Smooth muscle cell (in vitro differentiated cells): ENCODE measurements at regions not wholly inside any gene's neighbourhood (a gene's known extent, or its start where the extent isn't known, plus 50 kb on each side); places are given as distances from the start of the nearest gene placed in this dataset.

Experiments
- DNase-seq: peaks from one replicate; lab custom pipeline; 2025; ENCODE audit not compliant: unreplicated experiment; lab: John Stamatoyannopoulos, UW
- H2AFZ ChIP-seq: fragments of 200-600 bp; sonication (generic); 2 replicates; pipeline ENCODE4 v1.6.0; 2016; ENCODE audit warnings: antibody characterized with exemption, low read depth, mild to moderate bottlenecking
- H3F3A ChIP-seq: fragments of 200-600 bp; sonication (generic); 2 replicates; pipeline ENCODE4 v1.6.0; 2017; ENCODE audit warnings: antibody characterized with exemption, low read depth
- H3K27ac ChIP-seq: fragments of 200-600 bp; sonication (generic); 2 replicates; pipeline ENCODE4 v1.5.1; 2016; ENCODE audit warnings: low read depth, mild to moderate bottlenecking
- H3K27me3 ChIP-seq: fragments of 200-600 bp; sonication (generic); 2 replicates; pipeline ENCODE4 v1.6.1; 2016; ENCODE audit warnings: low read depth, mild to moderate bottlenecking
- H3K36me3 ChIP-seq: fragments of 200-600 bp; sonication (generic); 2 replicates; pipeline ENCODE4 v1.5.1; 2016; ENCODE audit warnings: low read depth
- H3K4me1 ChIP-seq: fragments of 200-600 bp; sonication (generic); 2 replicates; pipeline ENCODE4 v1.5.1; 2016; ENCODE audit warnings: low read depth
- H3K4me2 ChIP-seq: fragments of 200-600 bp; sonication (generic); 2 replicates; pipeline ENCODE4 v1.6.0; 2016; ENCODE audit warnings: mild to moderate bottlenecking
- H3K4me3 ChIP-seq: fragments of 200-600 bp; sonication (generic); 2 replicates; pipeline ENCODE4 v1.5.1; 2016; ENCODE audit warnings: mild to moderate bottlenecking
- H3K79me2 ChIP-seq: fragments of 200-600 bp; sonication (generic); 2 replicates; pipeline ENCODE4 v1.6.0; 2016; ENCODE audit warnings: low read depth, mild to moderate bottlenecking
- H3K9ac ChIP-seq: fragments of 200-600 bp; sonication (generic); 2 replicates; pipeline ENCODE4 v1.6.0; 2016; ENCODE audit warnings: low read depth
- H3K9me3 ChIP-seq: fragments of 200-600 bp; sonication (generic); replicated peaks from 2 replicates; pipeline ENCODE4 v1.5.1; 2016; ENCODE audit warnings: low read depth
- H4K20me1 ChIP-seq: fragments of 200-600 bp; sonication (generic); 2 replicates; pipeline ENCODE4 v1.6.0; 2016; ENCODE audit warnings: low read depth
- CTCF ChIP-seq: fragments of 200-600 bp; sonication (generic); IDR thresholded peaks from 2 replicates; pipeline ENCODE4 v1.5.1; 2017; ENCODE audit warnings: borderline replicate concordance, mild to moderate bottlenecking, antibody characterized with exemption; ENCODE audit not compliant: insufficient read depth, poor library complexity, severe bottlenecking
- WGBS: methylation state at CpG from one replicate; pipeline ENCODE4 v1.1.7; 2016; ENCODE audit warnings: low lambda C conversion rate; 5-methylcytosine and 5-hydroxymethylcytosine counted together

- Histone ChIP-seq H3K27me3 (peaks cover 32% of the 10 kb centered on the region), H3K9ac (no peak overlapping the region), H3K4me3 (peak overlapping the region; percentile 34), H2AFZ (peak overlapping the region; percentile 44), H3F3A (no peaks in the 10 kb centered on the region), H3K4me1 (no peaks in the 10 kb centered on the region), H3K79me2 (no peaks in the 10 kb centered on the region), H3K4me2 (peak overlapping the region; percentile 77), H3K27ac (no peak overlapping the region), H3K9me3 (no peaks in the 10 kb centered on the region), H4K20me1 (no peaks in the 10 kb centered on the region), H3K36me3 (no peaks in the 10 kb centered on the region)
- peak; percentile 45 for DNase-seq
- TF ChIP-seq CTCF, result peak; percentile 95
- 10% methylated on average over 15 of the region's 15 CpGs for WGBS
Measured at GRCh38 chr7:67625257-67625737, 628.7 kb downstream of the TYW1 start.

DNA sequence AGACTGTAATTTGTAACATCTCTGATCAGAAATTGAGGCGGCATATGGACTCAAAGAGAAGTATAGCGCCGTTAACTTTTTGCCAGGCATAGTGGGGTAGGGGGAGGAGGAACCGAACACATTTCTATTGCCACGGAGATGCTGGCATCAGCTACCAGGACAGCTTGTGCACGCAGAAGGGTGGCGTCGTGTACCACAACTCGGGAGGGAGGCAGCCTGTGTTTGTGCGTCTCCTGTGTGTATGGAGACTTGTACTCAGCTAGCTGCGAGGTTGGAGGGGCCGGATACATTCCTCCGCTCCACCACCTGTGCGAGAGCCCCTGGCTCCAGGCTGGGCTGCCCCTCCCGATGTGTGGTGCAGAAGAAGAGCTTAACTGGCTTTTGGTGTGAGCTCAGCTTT is 634.8 kb downstream of the TYW1 start:
- 91% methylated on average over 15 of the region's 15 CpGs for WGBS
- no peak for TF ChIP-seq CTCF
- Histone ChIP-seq H3K9me3 (no peaks in the 10 kb centered on the region), H3K4me2 (no peak overlapping the region), H3K27ac (no peak overlapping the region), H2AFZ (no peak overlapping the region), H3F3A (no peaks in the 10 kb centered on the region), H3K79me2 (no peaks in the 10 kb centered on the region), H3K4me3 (no peak overlapping the region), H3K9ac (no peak overlapping the region), H3K27me3 (no peaks in the 10 kb centered on the region), H4K20me1 (no peaks in the 10 kb centered on the region), H3K4me1 (no peaks in the 10 kb centered on the region), H3K36me3 (no peaks in the 10 kb centered on the region)
- no peak for DNase-seq

GRCh38 chr7:67635271-67635670 is 638.6 kb downstream of the TYW1 start:
- Histone ChIP-seq H3K4me2 (no peak overlapping the region), H4K20me1 (no peaks in the 10 kb centered on the region), H3K79me2 (no peaks in the 10 kb centered on the region), H3K9ac (no peak overlapping the region), H2AFZ (no peak overlapping the region), H3F3A (no peaks in the 10 kb centered on the region), H3K27ac (no peak overlapping the region), H3K4me3 (no peak overlapping the region), H3K9me3 (no peaks in the 10 kb centered on the region), H3K4me1 (no peaks in the 10 kb centered on the region), H3K27me3 (no peaks in the 10 kb centered on the region), H3K36me3 (no peaks in the 10 kb centered on the region)
- no peak for DNase-seq
- WGBS, result 83% methylated on average over 2 of the region's 2 CpGs
- TF ChIP-seq CTCF, result no peak

DNA sequence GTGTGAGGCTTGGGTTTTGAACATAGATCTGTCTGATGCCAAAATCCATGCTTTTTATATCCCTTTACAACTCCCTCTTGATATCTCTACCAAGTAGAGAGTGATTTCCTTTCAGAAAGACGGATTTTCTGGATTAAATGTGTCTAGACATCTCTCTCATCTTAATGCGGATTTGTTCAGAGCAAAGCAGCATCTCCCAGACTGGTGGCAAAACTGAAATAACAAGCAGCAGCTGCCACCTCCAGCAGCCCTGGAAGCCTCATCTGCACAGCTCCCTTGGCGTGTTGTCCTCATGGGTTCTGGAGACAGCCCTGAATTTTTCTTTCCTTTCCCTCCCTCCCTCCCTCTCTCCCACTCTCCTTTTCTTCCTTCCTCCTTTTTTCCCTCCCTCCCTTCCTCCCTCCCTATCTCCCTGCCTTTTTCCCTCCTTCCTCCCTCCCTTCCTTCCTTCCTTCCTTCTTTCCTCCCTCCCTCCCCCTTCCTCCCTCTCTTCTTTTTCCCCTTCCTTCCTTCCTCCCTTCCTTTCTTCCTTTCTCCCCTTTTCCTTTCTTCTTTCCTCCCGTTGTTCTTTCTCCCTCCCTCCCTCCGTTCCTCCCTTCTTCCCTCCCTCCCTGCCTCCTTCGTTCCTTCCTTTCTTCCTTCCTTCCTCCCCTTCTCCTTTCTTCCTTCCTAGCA is 639.9 kb downstream of the TYW1 start:
- TF ChIP-seq CTCF, result no peak
- no peak overlapping the region for H2AFZ ChIP-seq
- H3K27me3 ChIP-seq, result no peaks in the 10 kb centered on the region
- H3K9ac ChIP-seq, result no peak overlapping the region
- no peaks in the 10 kb centered on the region for H3K79me2 ChIP-seq
- no peak overlapping the region for H3K27ac ChIP-seq
- H3F3A ChIP-seq, result no peaks in the 10 kb centered on the region
- no peaks in the 10 kb centered on the region for H3K9me3 ChIP-seq
- H3K4me2 ChIP-seq, result no peak overlapping the region
- DNase-seq, result no peak
- no peaks in the 10 kb centered on the region for H3K36me3 ChIP-seq
- H3K4me1 ChIP-seq, result no peaks in the 10 kb centered on the region
- WGBS, result 36% methylated on average over 5 of the region's 6 CpGs
- no peaks in the 10 kb centered on the region for H4K20me1 ChIP-seq
- no peak overlapping the region for H3K4me3 ChIP-seq
